Right cardiac atrium (tissue), 5 donors: ENCODE measurements at regions not wholly inside any gene's neighbourhood (a gene's known extent, or its start where the extent isn't known, plus 50 kb on each side); places are given as distances from the start of the nearest gene placed in this dataset.
"Not testable (repeated sequence)": the region's sequence is repeated elsewhere in the genome, so short reads cannot be mapped to it uniquely, and the experiment has no call there.

Source experiments
- ATAC-seq, 2 donors: fragments of 200-7000 bp; cut with Tn5 transposase; one replicate each; pipeline versions ENCODE4 v1.8.0 to v1.9.1; 2020; ENCODE audit warnings: moderate library complexity in 2 of 2, mild to moderate bottlenecking in 1 of 2
- DNase-seq, 3 donors: peaks; one replicate each; pipeline ENCODE4 v3.0.0-alpha.2; 2020
- H3K27ac ChIP-seq: one replicate; pipeline ENCODE4 v1.5.1; 2013; ENCODE audit warnings: mild to moderate bottlenecking, low read length, control low read depth, moderate library complexity
- H3K27me3 ChIP-seq: one replicate; pipeline ENCODE4 v1.6.1; 2013; ENCODE audit not compliant: control insufficient read depth, insufficient read depth
- H3K4me1 ChIP-seq: one replicate; pipeline ENCODE4 v1.6.1; 2013; ENCODE audit warnings: low read length; ENCODE audit not compliant: control insufficient read depth, insufficient read depth
- H3K4me3 ChIP-seq: one replicate; pipeline ENCODE4 v1.5.1; 2013; ENCODE audit warnings: low read length, control low read depth
- H3K9me3 ChIP-seq: one replicate; pipeline ENCODE4 v1.6.1; 2013; ENCODE audit warnings: low read length; ENCODE audit not compliant: control insufficient read depth
- WGBS: extraction: QIAGEN DNeasy Blood & Tissue Kit; methylation state at CpG from one replicate; pipeline ENCODE4 v1.1.7; 2013; 5-methylcytosine and 5-hydroxymethylcytosine counted together
- intact Hi-C, 4 donors: fragments of 100-400 bp; cut with DNase I; formaldehyde crosslinking; loops; one replicate each; pipeline versions ENCODE4 v1.11.0 to v1.14.0; 2022 to 2023
- donor health status: healthy with polysubstance abuse.
- donor health status: DM: no; HTN: yes; CAD: no.
- donor health status: DM: no; HTN: no; CAD: no.
- donor health status: DM: no; HTN: yes; CAD: no; lungs with severe emphysema.
- donor health status: DM: yes; HTN: yes; CAD: no.

DNA sequence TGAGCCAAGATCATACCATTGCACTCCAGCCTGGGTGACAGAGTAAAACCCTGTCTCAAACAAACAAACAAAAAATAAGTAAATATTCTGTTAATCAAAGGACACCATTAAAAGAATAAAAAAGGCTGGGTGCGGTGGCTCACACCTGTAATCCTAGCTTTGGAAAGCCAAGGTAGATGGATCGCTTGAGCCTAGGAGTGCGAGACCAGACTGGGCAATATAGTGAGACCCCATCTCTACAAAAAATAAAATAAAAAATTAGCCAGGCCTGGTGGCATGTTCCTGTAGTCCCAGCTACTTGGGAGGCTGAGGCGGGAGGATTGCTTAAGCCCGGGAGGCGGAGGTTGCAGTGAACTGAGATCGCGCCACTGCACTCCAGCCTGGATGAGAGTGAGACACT, 84.1 kb downstream of the GLUL start:
- not testable (repeated sequence) for ATAC-seq, H3K9me3 ChIP-seq, H3K27me3 ChIP-seq, H3K4me3 ChIP-seq, H3K4me1 ChIP-seq, DNase-seq, H3K27ac ChIP-seq
- intact Hi-C loops: loop anchor here in 1 of 4 donors (10.0 kb wide), 2 partner anchors 87 to 163 kb away; partner anchors contain the start of gene GLUL
- 96% methylated on average over 8 of the region's 8 CpGs for WGBS

DNA sequence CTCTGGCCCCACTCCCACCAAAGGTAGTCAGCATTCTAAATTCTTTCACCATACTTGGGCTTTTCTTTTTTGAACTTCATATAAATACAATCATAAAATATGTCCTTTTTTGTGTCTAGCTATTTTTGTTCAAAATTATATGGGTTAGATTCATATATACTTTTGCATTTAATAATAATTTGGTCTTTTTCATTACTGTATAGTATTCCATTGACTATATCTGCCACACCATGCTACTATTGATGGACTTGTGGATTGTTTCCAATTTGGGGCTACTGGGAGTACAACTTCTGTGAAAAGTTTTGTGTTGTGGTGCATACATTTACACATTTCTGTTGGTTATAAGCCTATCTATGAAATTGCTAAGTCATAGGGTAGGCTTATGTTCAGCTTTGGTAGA, 85.7 kb downstream of the GLUL start:
- Histone ChIP-seq H3K9me3 (no peaks in the 10 kb centered on the region), H3K27ac (no peak overlapping the region), H3K4me3 (no peak overlapping the region), H3K27me3 (no peaks in the 10 kb centered on the region), H3K4me1 (no peaks in the 10 kb centered on the region)
- ATAC-seq (no peak), DNase-seq (no peak)
- intact Hi-C loops: loop anchor here in 1 of 4 donors (10.0 kb wide), 2 partner anchors 89 to 161 kb away; partner anchors contain the start of gene GLUL

DNA sequence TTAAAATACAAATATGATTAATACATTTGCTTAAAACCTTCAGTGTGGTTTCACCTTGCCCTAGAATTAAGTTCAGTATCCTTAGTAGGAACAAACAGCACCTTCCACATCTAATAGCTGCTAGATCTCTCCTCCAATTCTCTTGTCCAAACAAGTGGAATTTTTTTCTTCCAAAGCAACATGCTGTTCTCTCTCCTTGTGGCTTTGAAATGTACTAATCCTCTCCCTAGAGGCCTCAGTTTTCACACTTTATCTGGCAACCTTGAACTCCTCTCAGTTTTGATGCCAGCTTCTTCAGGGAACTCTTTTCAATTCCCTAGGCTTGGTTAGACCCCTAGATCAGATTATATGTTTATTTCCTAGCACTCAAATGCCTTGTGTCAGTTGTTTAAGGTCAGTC, 87.0 kb downstream of the GLUL start:
- intact Hi-C loops: loop anchor here in 2 of 4 donors (5.0 to 10.0 kb wide), 3 partner anchors 88 to 160 kb away; partner anchors contain the start of gene GLUL (in 2 of the 2)
- H3K9me3 ChIP-seq: no peaks in the 10 kb centered on the region
- H3K27ac ChIP-seq: no peak overlapping the region
- peak in 1 of 2 donors; percentile 17 for ATAC-seq
- no peak overlapping the region for H3K4me3 ChIP-seq
- DNase-seq: no peak
- peaks cover 5% of the 10 kb centered on the region for H3K4me1 ChIP-seq
- no peaks in the 10 kb centered on the region for H3K27me3 ChIP-seq

GRCh38 chr1:182304218-182304617, 87.4 kb downstream of the GLUL start:
- intact Hi-C loops: loop anchor here in 2 of 4 donors (5.0 to 10.0 kb wide), 3 partner anchors 88 to 159 kb away; partner anchors contain the start of gene GLUL (in 2 of the 2)
- WGBS: 66% methylated on average over 3 of the region's 3 CpGs
- Histone ChIP-seq H3K4me3 (no peak overlapping the region), H3K9me3 (no peaks in the 10 kb centered on the region), H3K27me3 (no peaks in the 10 kb centered on the region), H3K4me1 (peaks cover 5% of the 10 kb centered on the region), H3K27ac (no peak overlapping the region)
- ATAC-seq: no peak
- no peak for DNase-seq

- Histone ChIP-seq H3K4me3 (no peak overlapping the region), H3K27ac (no peak overlapping the region), H3K9me3 (no peaks in the 10 kb centered on the region), H3K27me3 (no peaks in the 10 kb centered on the region), H3K4me1 (peaks cover 5% of the 10 kb centered on the region)
- intact Hi-C loops: loop anchor here in 2 of 4 donors (5.0 to 10.0 kb wide), 3 partner anchors 89 to 159 kb away; partner anchors contain the start of gene GLUL (in 2 of the 2)
- no peak for ATAC-seq
- DNase-seq: no peak
- WGBS: 45% methylated on average over 2 of the region's 2 CpGs
Measured at GRCh38 chr1:182303778-182304177, 87.8 kb downstream of the GLUL start.

DNA sequence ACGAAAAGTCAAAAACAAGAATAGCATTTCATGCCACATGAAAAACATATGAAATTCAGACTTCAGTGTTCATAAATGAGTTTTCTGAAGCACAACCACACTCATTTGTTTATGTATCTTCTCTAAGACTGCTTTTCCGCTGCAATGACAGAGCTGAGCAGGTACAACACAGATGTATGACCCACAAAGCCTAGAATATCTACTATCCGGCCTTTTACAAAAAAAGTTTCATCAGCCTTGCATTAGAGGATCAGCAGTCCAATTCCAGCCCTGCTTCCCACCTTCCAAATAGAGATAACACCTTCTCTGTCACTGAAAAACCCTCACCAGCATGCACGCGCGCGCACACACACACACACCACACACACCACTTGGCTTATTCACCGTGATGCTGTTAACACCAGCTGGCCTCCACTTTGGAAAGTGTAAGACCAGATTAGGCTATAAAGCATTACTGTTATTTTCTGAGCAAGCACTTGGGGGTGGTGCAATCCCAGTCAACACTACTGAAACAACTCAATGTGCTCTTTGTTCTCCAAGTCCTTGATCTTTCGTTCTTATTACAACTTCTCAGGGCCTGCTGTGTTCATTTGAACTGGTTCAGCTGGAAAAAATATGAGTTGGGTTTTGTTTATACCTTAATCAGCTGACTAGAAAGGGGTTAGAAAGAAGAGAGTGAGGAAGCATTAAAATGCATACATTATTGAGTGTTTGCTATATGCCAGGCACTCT, 90.0 kb downstream of the GLUL start:
- 66% methylated on average over 9 of the region's 9 CpGs for WGBS
- Histone ChIP-seq H3K4me1 (peaks cover 5% of the 10 kb centered on the region), H3K4me3 (no peak overlapping the region), H3K27ac (no peak overlapping the region), H3K9me3 (no peaks in the 10 kb centered on the region), H3K27me3 (no peaks in the 10 kb centered on the region)
- peak; percentile 64 to 86 (median 80) for DNase-seq
- intact Hi-C loops: loop anchor here in 2 of 4 donors (5.0 to 10.0 kb wide), 3 partner anchors 91 to 157 kb away; partner anchors contain the start of gene GLUL (in 2 of the 2)
- ATAC-seq: peak; percentile 84 to 89

DNA sequence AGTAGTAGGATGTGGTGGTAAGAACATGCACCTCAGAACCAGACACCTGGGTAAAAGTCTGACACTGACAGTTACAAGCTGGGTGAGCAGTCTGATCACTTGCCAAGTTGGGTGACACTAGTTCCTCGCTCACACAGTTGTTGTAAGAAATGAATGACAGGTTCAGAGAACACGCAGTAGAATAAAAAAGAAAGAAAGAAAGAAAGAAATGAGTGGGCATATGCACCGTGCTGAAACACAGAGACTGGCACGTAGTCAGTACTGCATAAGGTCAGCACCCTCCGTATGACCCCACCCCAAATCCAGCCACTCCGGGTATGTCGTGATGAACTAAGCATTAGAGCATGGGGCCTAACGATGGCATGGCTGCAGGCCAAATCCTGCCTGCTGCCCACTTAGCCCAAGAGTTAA, 90.6 kb downstream of the GLUL start:
- Histone ChIP-seq H3K27me3 (no peaks in the 10 kb centered on the region), H3K4me3 (no peak overlapping the region), H3K27ac (peak overlapping the region; percentile 61), H3K4me1 (peaks cover 5% of the 10 kb centered on the region), H3K9me3 (no peaks in the 10 kb centered on the region)
- ATAC-seq (peak in 1 of 2 donors; percentile 20), DNase-seq (peak in 1 of 3 donors; percentile 58)
- intact Hi-C loops: loop anchor here in 2 of 4 donors (5.0 to 10.0 kb wide), 3 partner anchors 91 to 156 kb away; partner anchors contain the start of gene GLUL (in 2 of the 2)
- 62% methylated on average over 8 of the region's 8 CpGs for WGBS

- Histone ChIP-seq H3K4me3 (no peak overlapping the region), H3K9me3 (no peaks in the 10 kb centered on the region), H3K27me3 (no peaks in the 10 kb centered on the region), H3K4me1 (peaks cover 5% of the 10 kb centered on the region), H3K27ac (peak overlapping the region; percentile 82)
- intact Hi-C loops: loop anchor here in 2 of 4 donors (5.0 to 10.0 kb wide), 3 partner anchors 92 to 155 kb away; partner anchors contain the start of gene GLUL (in 2 of the 2)
- ATAC-seq (peak; percentile 73 to 77), DNase-seq (peak; percentile 70 to 87 (median 84))
- WGBS: 48% methylated on average over 3 of the region's 3 CpGs
Measured at GRCh38 chr1:182299728-182300616, 91.6 kb downstream of the GLUL start.

DNA sequence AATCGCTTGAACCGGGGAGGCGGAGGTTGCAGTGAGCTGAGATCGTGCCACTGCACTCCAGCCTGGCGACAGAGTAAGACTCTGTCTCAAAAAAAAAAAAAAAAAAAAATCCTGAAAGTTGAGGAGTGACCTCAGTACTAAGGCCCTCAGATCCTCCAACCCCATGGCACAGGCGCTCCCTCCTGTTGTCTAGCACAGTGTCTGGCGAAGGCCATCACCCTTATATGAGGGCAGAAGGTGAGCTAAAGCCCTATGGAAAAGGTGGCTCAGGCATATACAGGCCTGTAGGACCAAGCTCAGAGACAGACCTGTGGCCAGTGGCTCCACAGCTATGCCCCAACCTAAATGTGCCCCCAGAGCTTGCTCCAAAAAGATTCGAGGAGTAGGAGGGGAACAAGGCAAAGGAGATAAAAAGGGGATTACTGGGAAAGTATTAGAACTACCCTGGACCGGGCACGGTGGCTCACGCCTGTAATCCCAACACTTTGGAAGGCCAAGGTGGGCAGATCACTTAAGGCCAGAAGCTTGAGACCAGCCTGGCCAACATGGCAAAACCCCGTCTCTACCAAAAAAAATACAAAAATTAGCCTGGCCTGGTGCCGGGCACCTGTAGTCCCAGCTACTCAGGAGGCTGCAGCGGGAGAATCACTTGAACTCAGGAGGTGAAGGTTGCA, 92.4 kb downstream of the GLUL start:
- not testable (repeated sequence) for H3K9me3 ChIP-seq, H3K27me3 ChIP-seq, DNase-seq, H3K4me3 ChIP-seq, H3K4me1 ChIP-seq, H3K27ac ChIP-seq, ATAC-seq
- 92% methylated on average over 14 of the region's 14 CpGs for WGBS
- intact Hi-C loops: loop anchor here in 1 of 4 donors (10.0 kb wide), 1 partner anchor 154 kb away; no protein-coding TSS in a partner anchor

DNA sequence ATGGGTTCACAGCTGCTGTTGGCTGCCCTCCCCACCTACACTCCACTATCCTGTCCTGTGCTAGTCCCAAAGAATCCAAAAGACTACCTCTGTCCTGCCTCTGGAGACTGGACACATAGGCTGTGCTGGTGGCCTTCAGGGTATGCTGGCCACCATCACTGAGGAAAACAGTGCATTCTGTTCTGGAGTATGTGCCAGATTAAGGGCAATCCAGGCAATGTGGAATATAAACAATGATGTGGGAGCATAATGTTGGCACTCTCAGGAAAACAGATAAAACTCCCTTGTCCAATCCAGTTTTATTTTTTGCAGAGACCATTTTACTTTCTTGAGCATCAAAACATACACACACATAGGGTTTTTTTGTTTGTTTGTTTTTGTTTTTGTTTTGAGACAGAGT, 94.3 kb downstream of the GLUL start:
- ATAC-seq (no peak), DNase-seq (no peak)
- Histone ChIP-seq H3K27ac (no peak overlapping the region), H3K4me3 (no peak overlapping the region), H3K4me1 (peaks cover 5% of the 10 kb centered on the region), H3K27me3 (no peaks in the 10 kb centered on the region), H3K9me3 (no peaks in the 10 kb centered on the region)
- intact Hi-C loops: loop anchor here in 1 of 4 donors (10.0 kb wide), 1 partner anchor 153 kb away; no protein-coding TSS in a partner anchor
